ENCODE measurements at regions not wholly inside any gene's neighbourhood (a gene's known extent, or its start where the extent isn't known, plus 50 kb on each side); places are given as distances from the start of the nearest gene placed in this dataset.

GRCh38 chr18:51525453-51526225, 328.2 kb upstream of the MEX3C start:
- TF ChIP-seq SIN3A (IDR thresholded peaks at IDR 0.05; ENCODE audit: borderline replicate concordance, insufficient read depth, low read length), result no peak
- no peak for TF ChIP-seq TAF1 (IDR thresholded peaks at IDR 0.05; ENCODE audit: borderline replicate concordance, insufficient read depth, low read length)
- TF ChIP-seq FOXP2 (optimal IDR thresholded peaks at IDR 0.05; ENCODE audit: borderline replicate concordance, extremely low read depth, extremely low read length, insufficient read depth), result no peak
- no peak for TF ChIP-seq REST (IDR thresholded peaks at IDR 0.05; ENCODE audit: insufficient read depth in 1 of 2, low read depth in 2 of 2, low read length in 2 of 2)
- TF ChIP-seq POLR2AphosphoS5 (IDR thresholded peaks at IDR 0.05; ENCODE audit: low read depth, low read length), result no peak

GRCh38 chr18:51527826-51528225, 330.3 kb upstream of the MEX3C start:
- TF ChIP-seq SIN3A (IDR thresholded peaks at IDR 0.05; ENCODE audit: borderline replicate concordance, insufficient read depth, low read length) (no peak), POLR2AphosphoS5 (IDR thresholded peaks at IDR 0.05; ENCODE audit: low read depth, low read length) (no peak), FOXP2 (optimal IDR thresholded peaks at IDR 0.05; ENCODE audit: borderline replicate concordance, extremely low read depth, extremely low read length, insufficient read depth) (no peak), REST (IDR thresholded peaks at IDR 0.05; ENCODE audit: insufficient read depth in 1 of 2, low read depth in 2 of 2, low read length in 2 of 2) (no peak), TAF1 (IDR thresholded peaks at IDR 0.05; ENCODE audit: borderline replicate concordance, insufficient read depth, low read length) (no peak)

GRCh38 chr18:51531501-51531900, 334.0 kb upstream of the MEX3C start:
- TF ChIP-seq FOXP2 (optimal IDR thresholded peaks at IDR 0.05; ENCODE audit: borderline replicate concordance, extremely low read depth, extremely low read length, insufficient read depth) (no peak), POLR2AphosphoS5 (IDR thresholded peaks at IDR 0.05; ENCODE audit: low read depth, low read length) (no peak), TAF1 (IDR thresholded peaks at IDR 0.05; ENCODE audit: borderline replicate concordance, insufficient read depth, low read length) (no peak), REST (IDR thresholded peaks at IDR 0.05; ENCODE audit: insufficient read depth in 1 of 2, low read depth in 2 of 2, low read length in 2 of 2) (no peak), SIN3A (IDR thresholded peaks at IDR 0.05; ENCODE audit: borderline replicate concordance, insufficient read depth, low read length) (no peak)

- TF ChIP-seq TAF1 (IDR thresholded peaks at IDR 0.05; ENCODE audit: borderline replicate concordance, insufficient read depth, low read length), result no peak
- TF ChIP-seq POLR2AphosphoS5 (IDR thresholded peaks at IDR 0.05; ENCODE audit: low read depth, low read length), result no peak
- TF ChIP-seq REST (IDR thresholded peaks at IDR 0.05; ENCODE audit: insufficient read depth in 1 of 2, low read depth in 2 of 2, low read length in 2 of 2), result no peak
- no peak for TF ChIP-seq FOXP2 (optimal IDR thresholded peaks at IDR 0.05; ENCODE audit: borderline replicate concordance, extremely low read depth, extremely low read length, insufficient read depth)
- no peak for TF ChIP-seq SIN3A (IDR thresholded peaks at IDR 0.05; ENCODE audit: borderline replicate concordance, insufficient read depth, low read length)
Observed at GRCh38 chr18:51537487-51537886, 340.0 kb upstream of the MEX3C start.

Data from PFSK-1 (cell line).